K562 (cell line): ENCODE measurements at regions not wholly inside any gene's neighbourhood (a gene's known extent, or its start where the extent isn't known, plus 50 kb on each side); places are given as distances from the start of the nearest gene placed in this dataset.

Source experiments
- ATAC-seq: fragments of 200-7000 bp; cut with Tn5 transposase; 3 replicates; pipeline ENCODE4 v1.9.1; 2020; ENCODE audit warnings: moderate library complexity
- BruUV-seq: library from RNA; stranded (reverse); fragments of 400-500 nt; replicated peaks from 2 replicates; lab custom pipeline; 2021; lab: Mats Ljungman, UMichigan
- CTCF ChIA-PET: fragments of 300-600 bp; formaldehyde crosslinking; extraction: SDS; loops from one replicate; lab custom pipeline; 2021; ENCODE audit warnings: low intra/inter-chr PET ratio; lab: Yijun Ruan, JAX
- POLR2A ChIA-PET: fragments of 300-600, 350-650 bp; sonication (Branson Sonifier 250); formaldehyde crosslinking; extraction: SDS; loops from one replicate; lab custom pipeline; 2021; ENCODE audit warnings: antibody characterized with exemption, inconsistent platforms; lab: Yijun Ruan, JAX
- DNase-seq, 4 experiments: peaks; one replicate each; pipeline versions ENCODE4 v3.0.0 to v3.0.0-alpha.2; 2011 to 2018; ENCODE audit warnings: low spot score in 3 of 4, mixed read lengths in 3 of 4; ENCODE audit errors: extremely low read depth in 1 of 4
- FAIRE-seq: peaks from 2 replicates; lab custom pipeline; 2011; peaks lifted over from hg19 to GRCh38; lab: Jason Lieb, UNC
- H2AFZ ChIP-seq: 2 replicates; pipeline ENCODE4 v1.6.0; 2011; ENCODE audit warnings: low read depth, low read length, control low read depth, inconsistent platforms
- H3K27ac ChIP-seq: fragments of 200-600 bp; 3 replicates; pipeline ENCODE4 v1.8.0; 2011; ENCODE audit warnings: low read depth, mild to moderate bottlenecking, control low read depth, inconsistent platforms, low read length, moderate library complexity, mixed read lengths; ENCODE audit errors: extremely low read depth
- H3K27me3 ChIP-seq, 2 experiments: fragments of 300-600 bp in 1 of 2; 2 replicates in 1 of 2; 3 replicates in 1 of 2; pipeline versions ENCODE4 v1.6.0 to v1.8.0; 2011; ENCODE audit warnings: inconsistent platforms in 2 of 2, low read length in 2 of 2, mild to moderate bottlenecking in 1 of 2, mixed read lengths in 1 of 2, moderate library complexity in 1 of 2; ENCODE audit not compliant: control insufficient read depth in 2 of 2, insufficient read depth in 2 of 2
- H3K36me3 ChIP-seq: fragments of 300-600 bp; 3 replicates; pipeline ENCODE4 v1.8.0; 2011; ENCODE audit warnings: mild to moderate bottlenecking, low read length, inconsistent platforms; ENCODE audit not compliant: control insufficient read depth, insufficient read depth
- H3K4me1 ChIP-seq, 2 experiments: fragments of 200-600 bp in 1 of 2; replicated peaks in 1 of 2; 2 replicates in 1 of 2; 3 replicates in 1 of 2; pipeline versions ENCODE4 v1.5.1 to v1.8.0; 2011; ENCODE audit warnings: inconsistent platforms in 2 of 2, low read length in 2 of 2, mild to moderate bottlenecking in 1 of 2, mixed read lengths in 1 of 2, moderate library complexity in 1 of 2; ENCODE audit not compliant: control insufficient read depth in 2 of 2, insufficient read depth in 2 of 2
- H3K4me2 ChIP-seq: 2 replicates; pipeline ENCODE4 v1.6.1; 2011; ENCODE audit warnings: low read length, control low read depth, inconsistent platforms, mixed read lengths; ENCODE audit not compliant: insufficient read depth
- H3K4me3 ChIP-seq: fragments of 200-600 bp; sonication (generic), shearing (Covaris generic); 2 replicates; pipeline ENCODE4 v1.5.1; 2016; ENCODE audit warnings: control low read depth, inconsistent platforms
- H3K79me2 ChIP-seq: fragments of 200-600 bp; 3 replicates; pipeline ENCODE4 v1.8.0; 2011; ENCODE audit warnings: low read length, inconsistent platforms; ENCODE audit not compliant: control insufficient read depth, insufficient read depth
- H3K9ac ChIP-seq, 2 experiments: 2 replicates each; pipeline versions ENCODE4 v1.6.0 to v1.6.1; 2011; ENCODE audit warnings: low read depth in 2 of 2, low read length in 2 of 2, control low read depth in 1 of 2, inconsistent platforms in 1 of 2, mild to moderate bottlenecking in 1 of 2, mixed read lengths in 1 of 2; ENCODE audit not compliant: insufficient read depth in 1 of 2
- H3K9me1 ChIP-seq: one replicate; pipeline ENCODE4 v1.6.0; 2011; ENCODE audit warnings: inconsistent platforms, mild to moderate bottlenecking, low read length, moderate library complexity; ENCODE audit not compliant: control insufficient read depth, insufficient read depth
- H3K9me3 ChIP-seq: replicated peaks from 2 replicates; pipeline ENCODE4 v1.5.1; 2011; ENCODE audit warnings: low read depth, low read length, inconsistent platforms; ENCODE audit not compliant: control insufficient read depth, insufficient read depth
- H4K20me1 ChIP-seq: replicated peaks from 2 replicates; pipeline ENCODE4 v1.6.1; 2011; ENCODE audit warnings: low read length, inconsistent platforms, mixed read lengths; ENCODE audit not compliant: control insufficient read depth, insufficient read depth
- FOXJ3 ChIP-seq: sonication (generic); formaldehyde crosslinking; IDR thresholded peaks from 2 replicates; pipeline ENCODE4 v1.4.0; 2020; ENCODE audit warnings: mild to moderate bottlenecking, missing genetic modification reagents
- HEY1 ChIP-seq: fragments of 250-450 bp; sonication (Bioruptor Pico); IDR thresholded peaks from 2 replicates; pipeline ENCODE4 v1.5.0; 2020; ENCODE audit warnings: mild to moderate bottlenecking, moderate library complexity, borderline replicate concordance
- MECOM ChIP-seq: fragments of 250-450 bp; sonication (Bioruptor Pico); IDR thresholded peaks from 2 replicates; pipeline ENCODE4 v1.8.0; 2022; ENCODE audit warnings: inconsistent platforms
- NBN ChIP-seq: fragments of 450-650 bp; IDR thresholded peaks from 2 replicates; pipeline ENCODE4 v1.6.1; 2016; ENCODE audit warnings: low read depth, mild to moderate bottlenecking
- NR1H2 ChIP-seq: sonication (generic); formaldehyde crosslinking; IDR thresholded peaks from 2 replicates; pipeline ENCODE4 v1.4.0; 2020; ENCODE audit warnings: mild to moderate bottlenecking, missing genetic modification reagents
- WHSC1 ChIP-seq: IDR thresholded peaks from one replicate; pipeline ENCODE4 v1.6.1; 2012; ENCODE audit warnings: low read length, control low read depth, inconsistent platforms
- XRCC5 ChIP-seq: fragments of 200-400 bp; formaldehyde crosslinking; IDR thresholded peaks from 2 replicates; pipeline ENCODE4 v1.6.1; 2017; ENCODE audit warnings: low read depth, mild to moderate bottlenecking, low read length
- ZKSCAN3 ChIP-seq: fragments of 250-450 bp; sonication (Bioruptor Pico); IDR thresholded peaks from 2 replicates; pipeline ENCODE4 v1.4.0; 2020
- WGBS: fragments of 100-300 bp; shearing (Covaris generic); methylation state at CpG from one replicate; pipeline ENCODE4 v1.1.6; 2016; ENCODE audit warnings: low coverage, mixed read lengths; ENCODE audit not compliant: insufficient coverage; ENCODE audit errors: missing lambda C conversion rate; 5-methylcytosine and 5-hydroxymethylcytosine counted together
- in situ Hi-C: fragments of 300-500 bp; cut with MboI; formaldehyde crosslinking; loops from 4 replicates; pipeline ENCODE4 v1.15.0; 2018; ENCODE audit warnings: inconsistent platforms, mixed read lengths
- intact Hi-C: fragments of 100-400 bp; cut with micrococcal nuclease; formaldehyde crosslinking; loops from 2 replicates; pipeline ENCODE4 v1.14.2; 2022

DNA sequence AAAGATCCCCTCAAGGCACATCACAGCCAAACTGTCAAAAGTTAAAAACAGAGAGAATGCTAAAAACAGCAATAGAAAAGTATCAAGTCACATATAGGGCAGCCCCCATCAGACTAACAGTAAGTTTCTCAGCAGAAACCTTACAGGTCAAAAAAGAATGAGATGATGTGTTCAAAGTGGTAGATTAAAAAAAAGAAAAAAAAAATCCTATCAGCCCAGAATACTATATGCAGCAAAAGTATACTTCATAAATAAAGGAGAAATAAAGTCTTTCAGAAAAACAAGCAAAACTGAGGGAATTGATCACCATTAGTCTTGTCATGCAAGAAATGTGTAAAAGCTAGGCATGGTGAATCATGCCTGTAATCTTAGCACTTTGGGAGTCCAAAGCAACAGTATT, 99.9 kb upstream of the RAD23B start:
- ChIA-PET POLR2A (no interaction called here), CTCF (no interaction called here)
- Histone ChIP-seq H4K20me1 (no peaks in the 10 kb centered on the region), H3K4me1 (no peaks in the 10 kb centered on the region), H3K9me3 (no peaks in the 10 kb centered on the region), H3K4me3 (no peak overlapping the region), H3K4me2 (no peak overlapping the region), H2AFZ (no peak overlapping the region), H3K36me3 (no peaks in the 10 kb centered on the region), H3K9ac (no peak overlapping the region), H3K9me1 (no peaks in the 10 kb centered on the region), H3K27ac (no peak overlapping the region), H3K79me2 (no peaks in the 10 kb centered on the region), H3K27me3 (peaks cover 0 to 4% of the 10 kb centered on the region in 2 experiments; a peak in 2 of 5 replicates)
- ATAC-seq (no peak), FAIRE-seq (no peak), DNase-seq (no peak)
- TF ChIP-seq MECOM, result no peak
- TF ChIP-seq ZKSCAN3 (CRISPR knock-in tag), result no peak
- in situ Hi-C loops (no loop called here), intact Hi-C loops (no loop called here)
- BruUV-seq, result no TSS peak

DNA sequence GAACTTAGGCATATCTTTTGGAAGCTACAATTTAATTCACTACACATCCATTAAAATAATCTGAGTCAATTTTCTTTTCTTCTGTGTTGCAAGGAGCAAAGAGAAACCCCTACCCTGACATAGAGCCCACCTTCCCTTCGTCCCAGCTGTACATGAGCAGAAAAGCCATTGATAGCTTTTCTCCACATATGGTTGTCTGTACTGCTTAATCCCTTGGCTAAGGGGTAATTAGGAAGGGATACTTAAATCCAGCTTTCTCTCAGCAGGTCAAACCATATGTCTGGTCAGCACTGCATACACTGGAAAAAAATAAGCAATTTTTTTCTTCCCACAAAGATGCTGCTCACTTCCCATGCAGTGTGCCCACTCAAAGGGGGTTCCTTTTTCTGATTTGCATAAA, 94.7 kb upstream of the RAD23B start:
- FAIRE-seq (no peak), ATAC-seq (no peak), DNase-seq (no peak)
- WGBS, result 0% methylated on average over 1 of the region's 1 CpG
- Histone ChIP-seq H4K20me1 (no peaks in the 10 kb centered on the region), H3K36me3 (no peaks in the 10 kb centered on the region), H3K27ac (no peak overlapping the region), H3K9me1 (no peaks in the 10 kb centered on the region), H3K9ac (no peak overlapping the region), H3K4me3 (no peak overlapping the region), H3K27me3 (no peaks in the 10 kb centered on the region; a peak in 1 of 5 replicates), H3K4me2 (no peak overlapping the region), H3K9me3 (no peaks in the 10 kb centered on the region), H2AFZ (no peak overlapping the region), H3K4me1 (no peaks in the 10 kb centered on the region), H3K79me2 (no peaks in the 10 kb centered on the region)
- no TSS peak for BruUV-seq
- TF ChIP-seq FOXJ3 (CRISPR knock-in tag), result no peak
- TF ChIP-seq NBN, result no peak
- TF ChIP-seq XRCC5, result no peak
- TF ChIP-seq WHSC1, result no peak
- TF ChIP-seq HEY1 (CRISPR knock-in tag), result no peak
- no peak for TF ChIP-seq NR1H2 (CRISPR knock-in tag)
- in situ Hi-C loops (no loop called here), intact Hi-C loops (no loop called here)
- CTCF ChIA-PET, result no interaction called here
- POLR2A ChIA-PET, result interaction anchor here (1.1 kb wide), 1 partner anchor 37 kb away, joined by 3 read pairs; no protein-coding TSS in a partner anchor
